Kidney epithelial cell (primary cell): ENCODE measurements at regions not wholly inside any gene's neighbourhood (a gene's known extent, or its start where the extent isn't known, plus 50 kb on each side); places are given as distances from the start of the nearest gene placed in this dataset.

Experiments used
- DNase-seq: peaks from one replicate; pipeline ENCODE4 v3.0.0-alpha.2; 2010; ENCODE audit warnings: low read depth
- H3K27me3 ChIP-seq: 2 replicates; pipeline ENCODE4 v1.6.0; 2011; ENCODE audit warnings: low read length; ENCODE audit not compliant: control insufficient read depth, insufficient read depth
- H3K36me3 ChIP-seq: 2 replicates; pipeline ENCODE4 v1.5.1; 2011; ENCODE audit warnings: low read length; ENCODE audit not compliant: control insufficient read depth, insufficient read depth
- H3K4me3 ChIP-seq: 2 replicates; pipeline ENCODE4 v1.5.1; 2011; ENCODE audit warnings: low read depth, mild to moderate bottlenecking, control low read depth, low read length
- CTCF ChIP-seq: IDR thresholded peaks from 2 replicates; pipeline ENCODE4 v1.5.1; 2011; ENCODE audit warnings: mild to moderate bottlenecking, moderate library complexity, low read length, control low read depth, inconsistent platforms; ENCODE audit not compliant: insufficient read depth, poor library complexity, severe bottlenecking

GRCh38 chr16:82302042-82302727, 132.2 kb upstream of the MPHOSPH6 start:
- no peaks in the 10 kb centered on the region for H3K36me3 ChIP-seq
- H3K27me3 ChIP-seq, result no peaks in the 10 kb centered on the region
- no peak overlapping the region for H3K4me3 ChIP-seq
- no peak for TF ChIP-seq CTCF
- DNase-seq, result no peak

GRCh38 chr16:82301146-82301755, 131.2 kb upstream of the MPHOSPH6 start:
- no peak for DNase-seq
- no peaks in the 10 kb centered on the region for H3K27me3 ChIP-seq
- H3K36me3 ChIP-seq, result no peaks in the 10 kb centered on the region
- no peak for TF ChIP-seq CTCF
- no peak overlapping the region for H3K4me3 ChIP-seq

- Histone ChIP-seq H3K4me3 (no peak overlapping the region), H3K36me3 (no peaks in the 10 kb centered on the region), H3K27me3 (no peaks in the 10 kb centered on the region)
- DNase-seq, result no peak
- TF ChIP-seq CTCF, result no peak
These were observed 130.4 kb upstream of the MPHOSPH6 start for GRCh38 chr16:82300374-82300951.

GRCh38 chr16:82298472-82298871, 128.4 kb upstream of the MPHOSPH6 start:
- no peak for DNase-seq
- no peak for TF ChIP-seq CTCF
- Histone ChIP-seq H3K27me3 (no peaks in the 10 kb centered on the region), H3K36me3 (no peaks in the 10 kb centered on the region), H3K4me3 (no peak overlapping the region)

GRCh38 chr16:82295290-82296201, 125.5 kb upstream of the MPHOSPH6 start:
- no peak overlapping the region for H3K4me3 ChIP-seq
- no peaks in the 10 kb centered on the region for H3K36me3 ChIP-seq
- no peak for DNase-seq
- TF ChIP-seq CTCF, result no peak
- peaks cover 2% of the 10 kb centered on the region for H3K27me3 ChIP-seq
